ENCODE measurements at regions not wholly inside any gene's neighbourhood (a gene's known extent, or its start where the extent isn't known, plus 50 kb on each side); places are given as distances from the start of the nearest gene placed in this dataset.

GRCh38 chr18:72261590-72261989 is 282.6 kb downstream of the CBLN2 start (continued):
- no peak for TF ChIP-seq HBP1 (CRISPR knock-in tag; IDR thresholded peaks at IDR 0.05; ENCODE audit: low read depth)
- no peak for TF ChIP-seq ZNF431 (CRISPR knock-in tag; IDR thresholded peaks at IDR 0.05; ENCODE audit: borderline replicate concordance, low read depth)
- no peak for TF ChIP-seq ZNF296 (CRISPR knock-in tag; conservative IDR thresholded peaks at IDR 0.05)
- TF ChIP-seq CBFB (CRISPR knock-in tag; IDR thresholded peaks at IDR 0.05): no peak
- TF ChIP-seq SNAI1 (CRISPR knock-in tag; IDR thresholded peaks at IDR 0.05; ENCODE audit: borderline replicate concordance): no peak

GRCh38 chr18:72246076-72246475 is 298.1 kb downstream of the CBLN2 start:
- DNase-seq (ENCODE audit: low spot score) (no peak), ATAC-seq (no peak), FAIRE-seq (no peak)
- Histone ChIP-seq H3K9ac (ENCODE audit: insufficient read depth, low read depth, low read length) (no peak overlapping the region), H3K4me3 (replicated peaks in 1 of 3; ENCODE audit: insufficient read depth in 1 of 3, low read depth in 2 of 3, low read length in 3 of 3) (no peak overlapping the region), H2AFZ (ENCODE audit: low read length) (no peak overlapping the region), H3K27ac (ENCODE audit: extremely low read length, insufficient read depth, low read length) (no peak overlapping the region), H3K27me3 (ENCODE audit: control insufficient read depth in 1 of 2, insufficient read depth in 2 of 2, low read length in 2 of 2) (no peaks in the 10 kb centered on the region), H4K20me1 (ENCODE audit: insufficient read depth, low read length) (no peaks in the 10 kb centered on the region), H3K4me2 (ENCODE audit: low read depth, low read length) (no peak overlapping the region), H3K9me3 (ENCODE audit: low read length) (no peaks in the 10 kb centered on the region; the same call in 1 of the 2 replicates), H3K79me2 (ENCODE audit: insufficient read depth, low read length) (no peaks in the 10 kb centered on the region), H3K36me3 (replicated peaks in 1 of 2; ENCODE audit: control insufficient read depth in 1 of 2, insufficient read depth in 2 of 2, low read length in 2 of 2) (no peaks in the 10 kb centered on the region), H3K4me1 (ENCODE audit: insufficient read depth, low read length) (no peaks in the 10 kb centered on the region)
- intact Hi-C loops (cut with micrococcal nuclease; ENCODE audit: unreplicated experiment): loop anchor here (10.0 kb wide), 1 partner anchor 1549 kb away; no protein-coding TSS in a partner anchor
- in situ Hi-C loops (cut with HindIII; ENCODE audit: extremely low pct_ligation_motif_present, low pct_unique_long_range_greater_than_20kb): no loop called here
- no TSS peak for BruUV-seq (replicated peaks)
- WGBS (ENCODE audit: low lambda C conversion rate): 1% methylated on average over 4 of the region's 4 CpGs
- CTCF ChIA-PET (ENCODE audit: low intra/inter-chr PET ratio, low total read pairs): no interaction called here
- POLR2A ChIA-PET: no interaction called here
- TF ChIP-seq POGK (CRISPR knock-in tag; conservative IDR thresholded peaks at IDR 0.05): no peak
- no peak for TF ChIP-seq MED1 (CRISPR knock-in tag; IDR thresholded peaks at IDR 0.05)
- TF ChIP-seq CENPT (CRISPR knock-in tag; IDR thresholded peaks at IDR 0.05; ENCODE audit: low read depth): no peak
- TF ChIP-seq SNAI1 (CRISPR knock-in tag; IDR thresholded peaks at IDR 0.05; ENCODE audit: borderline replicate concordance): no peak
- no peak for TF ChIP-seq ZFP36 (IDR thresholded peaks at IDR 0.05; ENCODE audit: borderline replicate concordance, low read depth, low read length, partially characterized antibody)
- no peak for TF ChIP-seq ZFP1 (CRISPR knock-in tag; IDR thresholded peaks at IDR 0.05)
- TF ChIP-seq KIAA2018 (CRISPR knock-in tag; IDR thresholded peaks at IDR 0.05; ENCODE audit: borderline replicate concordance): no peak
- TF ChIP-seq NR0B2 (CRISPR knock-in tag; IDR thresholded peaks at IDR 0.05): no peak

Measured in HepG2 (cell line).